DMS114 treated with DMSO at 0.1 percent for 48 hours (cell line): ENCODE measurements at regions not wholly inside any gene's neighbourhood (a gene's known extent, or its start where the extent isn't known, plus 50 kb on each side); places are given as distances from the start of the nearest gene placed in this dataset.
"Not testable (repeated sequence)": the region's sequence is repeated elsewhere in the genome, so short reads cannot be mapped to it uniquely, and the experiment has no call there.

Source experiments
- DNase-seq: peaks from one replicate; lab custom pipeline; 2025; ENCODE audit not compliant: unreplicated experiment; lab: John Stamatoyannopoulos, UW

- DNase-seq, result no peak
Measured at GRCh38 chr4:141455651-141456050, 180.7 kb upstream of the IL15 start.

DNA sequence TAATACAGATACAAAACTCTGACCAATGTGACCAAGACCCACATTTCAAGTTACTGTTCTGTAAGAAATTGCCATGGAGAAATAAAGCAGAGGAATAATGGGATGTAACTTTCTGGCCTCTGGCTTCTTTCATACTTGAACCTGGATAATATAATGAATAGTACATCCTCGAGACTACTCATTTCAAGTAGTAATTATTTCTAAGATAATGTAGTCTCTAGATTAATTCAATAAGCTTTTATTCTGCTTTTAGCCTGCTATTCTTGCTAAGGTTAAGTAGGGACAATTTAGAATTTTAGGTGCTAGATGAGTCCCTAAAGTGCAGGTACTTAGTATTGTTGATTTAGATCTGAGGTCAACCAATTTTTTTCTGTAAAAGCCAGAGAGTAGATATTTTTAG lies 178.7 kb upstream of the IL15 start:
- no peak for DNase-seq

- DNase-seq, result no peak
Measured at GRCh38 chr4:141458501-141458900, 177.9 kb upstream of the IL15 start.

- DNase-seq, result no peak
Measured at GRCh38 chr4:141459020-141459419, 177.4 kb upstream of the IL15 start.

GRCh38 chr4:141462361-141462760 lies 174.0 kb upstream of the IL15 start:
- DNase-seq, result no peak

DNA sequence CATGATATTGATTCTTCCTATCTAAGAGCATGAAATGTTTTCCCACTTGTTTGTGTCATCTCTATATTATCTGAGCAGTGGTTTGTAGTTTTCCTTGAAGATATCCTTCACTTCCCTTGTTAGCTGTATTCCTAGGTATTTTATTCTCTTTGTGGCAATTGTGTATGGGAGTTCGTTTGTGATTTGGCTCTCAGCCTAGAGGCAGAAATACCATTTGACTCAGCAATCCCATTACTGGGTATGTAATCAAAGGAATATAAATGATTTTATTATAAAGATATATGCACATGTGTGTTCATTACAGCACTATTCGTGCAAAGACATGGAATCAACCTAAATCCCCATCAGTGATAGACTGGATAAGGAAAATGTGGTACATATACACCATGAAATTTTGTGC lies 172.7 kb upstream of the IL15 start:
- no peak for DNase-seq

DNA sequence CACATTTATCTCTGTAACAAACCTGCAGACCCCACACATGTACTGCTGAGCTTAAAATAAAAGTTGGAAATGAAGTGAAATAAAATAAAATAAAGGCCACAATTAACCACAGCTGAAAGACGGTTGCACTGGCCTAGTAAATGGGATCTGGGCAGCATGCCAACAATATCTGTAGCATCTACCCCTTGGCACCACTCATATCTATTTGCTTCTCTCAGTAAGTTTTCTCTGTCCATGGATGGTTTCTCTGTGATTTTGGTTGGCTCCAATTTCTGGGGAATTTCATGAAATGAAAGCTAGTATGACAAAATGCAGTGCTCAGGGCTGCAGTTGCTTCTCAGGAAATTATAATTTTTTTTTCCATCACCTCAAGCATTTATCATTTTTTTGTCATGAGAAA lies 172.0 kb upstream of the IL15 start:
- no peak for DNase-seq

DNA sequence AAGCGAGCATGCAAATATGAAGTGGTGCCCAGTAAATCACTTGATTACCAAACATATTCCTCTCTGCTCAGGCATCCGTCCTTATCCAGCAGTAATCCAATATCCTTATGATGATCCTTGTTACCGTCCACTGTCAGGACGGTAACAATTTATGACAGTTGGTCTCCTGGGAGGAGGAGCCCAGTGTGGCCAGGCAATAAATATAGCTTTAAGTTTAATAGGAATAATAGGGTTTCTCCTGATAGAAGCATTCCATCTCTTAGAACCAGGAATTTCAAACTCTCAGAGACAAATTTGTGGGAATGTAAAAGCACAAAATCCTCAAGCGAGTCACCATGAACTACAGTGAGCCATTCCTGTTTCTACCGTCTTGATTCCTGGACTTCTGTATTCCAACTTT lies 171.2 kb upstream of the IL15 start:
- no peak for DNase-seq

GRCh38 chr4:141467225-141467624 lies 169.2 kb upstream of the IL15 start:
- DNase-seq, result no peak

DNA sequence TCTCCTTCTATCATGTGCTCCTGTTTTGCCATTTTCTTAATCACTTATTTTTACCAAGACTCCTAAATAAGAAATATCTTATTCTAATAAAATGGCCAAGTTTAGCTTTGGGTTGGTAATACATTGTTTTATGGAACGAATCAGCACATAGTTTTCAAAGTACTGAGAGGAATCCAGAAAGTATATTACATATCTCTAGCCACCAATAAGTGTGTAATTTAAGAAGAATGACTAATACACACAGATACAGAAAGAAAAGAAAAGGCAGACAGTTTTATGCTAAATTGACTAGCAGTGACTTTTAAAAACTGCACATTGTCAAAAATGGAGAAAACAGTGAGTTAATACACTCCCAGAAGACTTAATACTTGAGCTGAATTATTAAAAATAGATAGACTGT lies 167.0 kb upstream of the IL15 start:
- no peak for DNase-seq

- no peak for DNase-seq
Measured at GRCh38 chr4:141473026-141473540, 163.3 kb upstream of the IL15 start.

- DNase-seq, result no peak
Measured at GRCh38 chr4:141473952-141474351, 162.4 kb upstream of the IL15 start.

DNA sequence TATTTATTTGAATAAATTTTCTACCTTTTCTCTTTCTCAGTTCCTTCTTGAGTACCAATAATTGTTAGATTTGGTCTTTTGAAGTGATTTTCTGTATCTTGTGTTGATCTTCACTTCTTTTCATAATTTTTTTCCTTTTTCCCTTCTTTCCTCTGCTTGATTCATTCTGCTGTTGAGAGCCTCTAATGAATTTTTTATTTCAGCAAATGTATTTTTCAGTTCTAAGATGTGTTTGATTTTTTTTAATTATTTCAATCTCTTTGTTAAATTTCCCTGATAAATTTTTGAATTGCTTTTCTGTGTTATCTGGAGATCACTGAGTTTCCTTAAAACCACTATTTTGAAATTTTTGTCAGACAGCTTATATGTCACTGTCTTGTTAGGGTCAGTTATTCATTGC lies 155.4 kb upstream of the IL15 start:
- DNase-seq, result no peak

- DNase-seq, result not testable (repeated sequence)
Measured at GRCh38 chr4:141484298-141484697, 152.1 kb upstream of the IL15 start.

- DNase-seq, result no peak
Measured at GRCh38 chr4:141486375-141486997, 149.9 kb upstream of the IL15 start.

DNA sequence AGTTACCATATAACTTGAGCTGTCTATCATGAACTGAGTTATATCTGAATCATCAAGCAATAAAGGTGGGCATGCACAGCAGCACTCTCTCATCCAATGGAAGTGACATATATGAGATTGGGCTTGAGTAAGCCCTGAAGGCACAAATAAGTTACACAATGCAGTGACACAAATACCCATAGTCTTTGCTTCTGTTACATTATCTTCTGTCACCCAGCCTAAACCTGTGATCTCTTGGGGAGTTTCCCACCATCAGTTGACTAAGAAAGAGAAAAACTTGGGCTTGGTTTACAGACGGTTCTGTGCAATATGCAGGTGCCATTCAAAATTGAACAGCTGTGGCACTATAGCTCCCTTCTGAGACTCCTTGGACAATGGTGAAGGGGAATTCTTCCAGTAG lies 138.8 kb upstream of the IL15 start:
- DNase-seq, result no peak

- DNase-seq, result no peak
Measured at GRCh38 chr4:141499261-141499853, 137.0 kb upstream of the IL15 start.

DNA sequence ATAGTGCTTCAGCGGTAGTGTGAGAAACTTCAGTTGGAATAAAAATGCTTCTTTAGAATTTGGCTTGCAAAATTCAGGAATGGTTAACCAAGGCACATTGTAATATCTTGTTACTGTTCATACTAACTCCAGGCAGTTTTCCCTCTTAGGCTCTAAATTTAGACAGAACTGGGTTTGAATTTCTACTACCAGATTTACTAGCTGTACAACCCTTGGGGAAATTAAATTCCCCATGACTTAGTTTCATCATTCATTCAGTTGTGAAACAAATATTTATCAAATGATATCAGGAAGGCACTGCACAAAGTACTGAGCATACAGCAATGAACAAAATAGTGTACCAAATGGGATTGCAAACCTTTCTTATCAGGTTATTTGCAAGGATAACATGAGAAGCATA lies 135.0 kb upstream of the IL15 start:
- DNase-seq, result no peak

DNA sequence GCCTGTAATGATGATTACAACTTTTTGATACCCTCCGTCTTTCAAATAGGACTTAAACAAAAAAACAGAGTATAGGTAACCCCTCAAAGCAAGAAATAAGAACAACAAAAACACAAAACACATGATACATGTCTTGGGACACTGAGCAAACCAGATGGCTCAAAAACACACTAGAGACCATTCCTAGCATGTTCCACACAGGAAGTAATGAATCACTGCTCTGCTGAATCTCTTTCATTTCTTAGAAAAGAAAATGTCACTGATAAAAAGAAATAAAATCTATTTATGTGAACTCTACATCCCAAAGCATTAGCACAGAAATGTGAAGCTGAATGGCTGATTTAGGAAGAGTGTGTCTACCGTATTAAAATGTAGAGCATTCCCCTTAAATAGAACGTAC lies 134.5 kb upstream of the IL15 start:
- DNase-seq, result no peak

DNA sequence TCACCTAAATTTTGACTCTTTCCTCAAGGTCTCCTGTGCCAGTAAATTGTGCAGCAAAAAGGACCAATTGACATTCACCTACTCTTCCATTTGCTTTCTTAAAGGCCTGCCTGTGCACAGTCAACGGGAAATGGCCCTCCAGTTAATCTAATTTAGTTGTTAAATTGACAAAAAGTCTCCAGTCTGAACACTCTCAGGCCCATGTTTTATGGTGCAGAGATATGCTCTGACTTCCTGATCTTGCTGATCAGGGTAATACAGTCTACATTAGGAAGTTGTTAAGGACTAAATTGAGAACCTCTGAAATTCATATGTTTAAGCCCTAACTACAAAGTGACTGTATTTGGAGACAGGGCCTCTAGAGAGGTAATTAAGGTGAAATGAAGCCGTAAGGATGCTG lies 133.6 kb upstream of the IL15 start:
- DNase-seq, result no peak

GRCh38 chr4:141503260-141503659 lies 133.1 kb upstream of the IL15 start:
- no peak for DNase-seq

- no peak for DNase-seq
Measured at GRCh38 chr4:141511055-141511454, 125.3 kb upstream of the IL15 start.

- DNase-seq, result no peak
Measured at GRCh38 chr4:141513866-141514265, 122.5 kb upstream of the IL15 start.
